Ecto neural progenitor cell (in vitro differentiated cells): ENCODE measurements at regions not wholly inside any gene's neighbourhood (a gene's known extent, or its start where the extent isn't known, plus 50 kb on each side); places are given as distances from the start of the nearest gene placed in this dataset.

Experiments used
- DNase-seq: peaks from one replicate; pipeline ENCODE4 v3.0.0-alpha.2; 2018; ENCODE audit warnings: low spot score

- no peak for DNase-seq
Observed at GRCh38 chr1:195820925-195821324, 787.3 kb downstream of the KCNT2 start.

- DNase-seq = no peak
Observed at GRCh38 chr1:195806060-195806459, 802.2 kb downstream of the KCNT2 start.

GRCh38 chr1:195804547-195804946, 803.7 kb downstream of the KCNT2 start:
- DNase-seq = no peak

- no peak for DNase-seq
Observed at GRCh38 chr1:195799016-195799415, 809.2 kb downstream of the KCNT2 start.

GRCh38 chr1:195794225-195794624, 814.0 kb downstream of the KCNT2 start:
- no peak for DNase-seq

DNA sequence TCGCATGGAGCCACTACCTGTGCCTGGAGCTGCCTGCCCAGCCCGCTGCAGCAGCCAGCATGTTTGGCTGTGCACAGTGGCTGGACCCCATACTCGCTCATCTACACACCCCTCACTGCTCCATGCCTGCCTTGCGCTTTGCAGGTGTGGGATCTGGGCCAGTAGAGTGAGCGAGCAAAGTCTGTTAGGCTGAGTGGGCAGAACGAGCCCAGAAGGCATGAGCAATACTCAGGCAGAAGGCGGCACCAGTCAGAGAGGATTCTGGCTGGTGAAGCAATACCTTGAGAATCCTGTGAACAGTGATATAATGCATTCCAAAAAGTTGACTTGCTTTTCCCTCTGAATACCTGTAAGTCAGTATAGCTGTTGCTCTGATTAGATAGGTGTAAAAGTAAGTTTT, 816.4 kb downstream of the KCNT2 start:
- no peak for DNase-seq

DNA sequence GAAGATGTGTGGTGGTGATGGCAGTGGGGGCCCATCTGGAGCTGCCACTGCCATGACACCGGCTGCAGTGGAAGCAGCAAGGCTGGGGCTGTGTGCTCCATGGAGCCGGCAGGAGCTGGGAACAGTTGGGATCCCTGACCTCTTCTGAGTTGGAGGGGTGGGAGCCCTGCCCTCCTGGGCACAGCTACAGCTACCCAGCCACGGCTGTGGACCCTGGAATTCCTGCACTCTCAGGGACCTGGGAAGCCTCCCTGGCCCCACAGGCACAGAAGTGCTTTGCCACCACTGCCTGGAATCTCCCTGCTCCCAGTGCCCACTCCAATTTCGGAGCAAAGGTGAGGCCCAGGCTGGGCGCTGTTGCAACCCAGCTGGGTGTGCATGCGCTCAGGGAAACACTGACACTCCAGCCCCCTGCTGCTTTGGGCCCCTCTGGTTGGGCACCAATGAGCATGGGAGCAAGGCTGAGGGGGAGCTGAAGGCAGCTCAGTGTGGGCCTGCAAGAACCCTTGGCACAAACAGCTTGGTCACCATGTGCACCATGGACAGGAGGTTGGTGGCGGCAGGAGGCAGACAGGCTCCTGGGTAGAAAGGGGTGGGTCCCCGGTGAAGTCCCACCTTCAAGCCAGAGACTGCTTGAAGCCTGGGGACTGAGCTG, 817.6 kb downstream of the KCNT2 start:
- no peak for DNase-seq

GRCh38 chr1:195789321-195789720, 818.9 kb downstream of the KCNT2 start:
- DNase-seq = no peak

DNA sequence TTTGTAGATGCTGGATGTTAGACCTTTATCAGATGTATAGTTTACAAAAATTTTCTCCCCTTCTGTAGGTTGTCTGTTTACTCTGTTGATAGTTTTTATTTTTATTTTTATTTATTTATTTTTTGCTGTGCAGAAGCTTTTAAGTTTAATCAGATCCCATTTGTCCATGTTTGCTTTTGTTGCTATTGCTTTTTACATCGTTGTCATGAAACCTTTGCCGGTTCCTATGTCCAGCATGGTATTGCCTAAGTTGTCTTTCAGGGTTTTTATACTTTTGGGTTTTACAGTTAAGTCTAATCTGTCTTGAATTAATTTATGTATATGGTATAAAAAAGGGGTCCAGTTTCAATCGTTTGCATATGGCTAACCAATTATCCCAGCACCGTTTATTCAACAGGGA, 819.5 kb downstream of the KCNT2 start:
- no peak for DNase-seq

DNA sequence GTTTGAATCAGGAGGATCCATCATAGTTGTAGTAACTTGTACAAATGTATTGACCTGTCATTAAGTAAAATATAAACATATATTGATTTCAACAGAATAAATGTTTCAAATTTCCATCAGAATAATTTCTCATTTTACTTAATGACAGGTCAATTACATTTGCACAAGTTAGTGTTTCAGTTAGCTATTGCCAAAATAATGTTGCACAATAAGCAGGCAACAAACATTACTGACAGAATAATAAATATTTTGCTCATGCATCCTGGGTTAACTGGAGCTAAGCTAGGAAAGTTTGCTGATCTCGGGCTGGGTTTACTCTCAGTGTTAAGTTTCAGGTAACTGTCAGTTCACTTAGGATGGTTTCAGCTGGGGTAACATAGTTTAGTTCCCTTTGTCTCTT, 822.4 kb downstream of the KCNT2 start:
- DNase-seq = no peak

DNA sequence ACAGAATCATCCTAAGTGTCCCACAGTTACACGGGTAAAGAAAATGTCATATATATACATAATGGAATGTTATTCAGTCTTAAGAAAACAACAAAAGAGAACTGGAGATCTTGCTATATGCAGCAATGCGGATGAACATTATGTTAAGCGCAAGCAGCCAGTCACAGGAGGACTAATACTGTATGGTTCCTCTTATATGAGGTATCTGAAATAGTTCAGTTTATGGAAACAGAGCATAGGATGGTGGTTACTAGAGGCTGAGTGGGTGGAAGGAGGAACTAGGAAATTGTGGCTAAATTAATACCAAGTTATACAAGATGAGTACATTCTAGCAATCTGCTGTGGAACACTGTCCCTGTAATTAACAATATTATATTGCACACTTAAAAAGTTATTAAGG, 834.3 kb downstream of the KCNT2 start:
- DNase-seq = no peak

DNA sequence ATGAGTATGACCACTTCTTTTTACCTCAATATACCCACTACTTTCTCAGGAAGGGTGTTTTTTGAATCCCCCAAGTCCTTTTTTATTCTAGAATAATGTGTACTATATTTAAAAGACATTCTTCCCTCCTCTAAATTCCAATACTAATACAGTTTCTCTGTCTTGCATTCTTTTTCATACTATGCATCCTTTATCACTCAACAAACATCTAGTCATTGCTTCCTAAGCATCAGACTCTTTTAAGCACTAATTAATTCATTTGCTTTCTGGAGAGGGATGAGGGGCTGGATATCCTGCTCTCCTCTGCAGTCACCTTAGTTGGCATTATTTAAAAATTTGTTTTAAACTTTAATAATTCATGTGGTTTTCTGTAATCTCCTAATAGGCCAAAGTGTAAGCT, 838.8 kb downstream of the KCNT2 start:
- DNase-seq = no peak

- no peak for DNase-seq
Observed at GRCh38 chr1:195768936-195769335, 839.3 kb downstream of the KCNT2 start.

DNA sequence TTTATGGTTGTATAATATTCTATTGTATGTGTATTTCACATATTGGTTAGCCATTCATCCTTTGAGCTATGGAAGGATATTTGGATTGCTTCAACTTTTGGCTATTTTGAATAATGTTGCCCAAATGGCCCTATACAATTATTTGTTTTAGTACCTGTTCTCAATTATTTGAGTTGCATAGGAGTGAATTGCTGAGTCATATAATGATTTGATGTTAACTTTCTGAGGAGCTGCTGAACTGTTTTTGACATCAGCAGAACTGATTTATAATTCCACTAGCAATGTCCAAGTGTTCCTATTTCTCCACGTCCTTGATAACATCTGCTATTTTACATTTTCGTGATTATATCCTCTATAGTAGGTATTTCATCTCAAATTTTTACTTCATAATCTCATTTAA, 839.9 kb downstream of the KCNT2 start:
- DNase-seq = no peak

DNA sequence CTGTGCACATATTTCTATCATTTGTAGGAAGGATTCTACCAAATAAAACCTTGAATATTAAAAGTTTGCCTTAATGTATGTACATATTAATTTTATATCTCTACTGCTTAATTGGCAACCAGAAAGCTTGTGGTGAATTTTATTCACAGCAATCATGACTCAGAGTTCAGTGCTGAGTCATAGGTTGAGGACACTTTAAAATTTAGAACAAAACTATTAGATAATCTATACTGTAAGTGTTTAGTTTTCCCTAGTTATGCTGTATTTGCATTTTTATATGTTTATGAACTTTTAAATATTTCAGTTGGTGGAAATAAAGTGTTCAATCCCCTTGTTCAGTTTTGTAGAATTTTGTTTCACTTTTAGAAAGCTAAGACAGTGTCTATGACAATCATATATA, 841.5 kb downstream of the KCNT2 start:
- no peak for DNase-seq

GRCh38 chr1:195765099-195765498, 843.1 kb downstream of the KCNT2 start:
- no peak for DNase-seq

DNA sequence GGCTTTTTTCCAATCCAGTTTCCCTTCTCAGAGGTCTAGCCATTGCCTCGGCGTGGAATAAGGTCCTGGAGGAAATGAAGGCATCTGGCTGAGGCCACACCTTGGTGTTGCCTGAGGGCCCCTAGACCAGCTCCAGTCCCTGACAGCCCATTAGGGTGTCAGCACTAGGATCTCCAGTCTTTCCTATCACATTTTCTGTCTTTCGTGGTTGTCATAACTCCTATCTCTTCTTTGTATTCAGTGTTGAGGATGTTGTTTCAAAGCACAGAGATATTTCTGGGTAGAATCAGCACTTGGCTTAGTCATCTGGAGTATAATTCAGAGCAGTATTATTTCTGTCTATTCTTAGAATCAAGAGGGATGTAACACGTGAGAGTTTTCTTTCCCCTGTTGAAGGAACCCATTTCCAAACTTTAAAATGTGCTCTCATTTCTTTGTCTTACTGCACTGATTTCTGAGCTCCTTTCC, 844.3 kb downstream of the KCNT2 start:
- DNase-seq = no peak

- no peak for DNase-seq
Observed at GRCh38 chr1:195763146-195763906, 844.9 kb downstream of the KCNT2 start.

DNA sequence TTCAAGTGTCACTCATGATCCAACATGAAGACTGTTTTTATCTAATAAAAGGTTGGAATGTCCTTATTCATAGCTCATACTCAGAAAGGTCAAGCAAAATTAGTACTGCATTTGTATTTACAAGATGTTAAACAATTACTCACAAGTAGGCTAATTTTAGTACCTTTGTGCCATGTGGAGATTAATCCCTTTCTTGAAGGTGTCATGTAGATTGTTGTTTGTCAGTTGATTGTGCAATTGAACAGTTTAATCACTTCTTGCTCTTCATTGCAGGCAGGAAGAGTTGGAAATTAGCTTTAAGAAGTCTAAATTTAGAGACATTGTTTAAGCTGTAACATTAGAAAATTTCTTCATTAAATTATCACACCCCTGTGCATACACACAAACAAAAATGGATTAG, 847.1 kb downstream of the KCNT2 start:
- DNase-seq = no peak

- DNase-seq = no peak
Observed at GRCh38 chr1:195756109-195756508, 852.1 kb downstream of the KCNT2 start.

DNA sequence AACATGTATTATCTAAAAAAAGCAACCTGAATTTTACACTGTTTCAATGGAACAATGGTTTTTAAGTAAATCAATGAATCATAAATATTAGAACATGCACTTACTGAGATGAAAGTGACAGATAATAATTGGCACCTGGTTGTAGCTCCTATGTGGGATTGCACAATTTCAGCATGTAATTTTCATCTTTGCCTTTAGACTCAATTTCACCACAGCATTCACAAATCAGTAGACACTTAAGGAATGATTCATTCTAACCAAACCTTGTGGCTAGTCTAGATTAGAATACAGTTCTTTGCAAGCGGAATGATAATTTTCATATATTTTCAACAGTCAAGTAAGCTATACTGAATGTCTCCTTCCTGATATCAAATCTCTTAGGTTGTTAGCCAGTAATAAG, 853.4 kb downstream of the KCNT2 start:
- DNase-seq = no peak

DNA sequence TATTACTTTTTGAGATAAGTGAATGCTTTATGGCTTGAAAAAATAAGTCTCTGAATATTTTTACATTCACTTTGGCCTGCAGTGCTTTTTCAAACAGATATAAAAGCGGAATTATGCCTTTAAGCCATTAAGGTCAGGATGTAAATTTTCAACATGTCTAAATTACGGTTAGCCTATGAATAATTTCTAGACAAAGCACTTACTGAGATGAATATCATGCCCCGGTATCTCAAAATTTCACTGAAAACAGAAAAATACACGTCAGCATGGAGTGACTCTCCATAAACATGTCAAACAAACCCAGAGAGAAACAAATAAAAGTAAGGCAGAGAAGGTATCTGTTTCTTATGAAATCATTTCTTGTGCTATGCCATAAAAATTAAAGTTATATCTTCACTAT, 853.9 kb downstream of the KCNT2 start:
- DNase-seq = no peak

DNA sequence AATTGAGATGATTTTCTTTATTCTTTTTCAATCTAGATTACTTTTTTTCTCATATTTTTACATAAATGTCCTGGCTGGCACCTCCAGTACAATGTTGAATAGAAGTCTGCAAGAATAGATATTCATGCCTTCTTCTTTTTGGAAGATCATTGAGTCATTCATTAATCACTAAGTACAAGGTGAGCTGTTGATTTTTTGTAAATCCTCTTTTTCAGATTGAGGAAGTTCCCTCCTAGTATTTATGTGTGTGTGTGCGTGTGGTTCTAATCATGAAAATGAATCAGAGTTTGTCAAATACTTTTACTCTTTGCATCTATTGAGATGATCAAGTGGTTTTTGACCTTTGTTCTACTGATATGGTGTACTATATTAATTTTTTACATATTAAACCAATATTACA, 859.3 kb downstream of the KCNT2 start:
- DNase-seq = no peak
